ENCODE measurements at regions not wholly inside any gene's neighbourhood (a gene's known extent, or its start where the extent isn't known, plus 50 kb on each side); places are given as distances from the start of the nearest gene placed in this dataset.

GRCh38 chr3:20403986-20404740 is 218.2 kb upstream of the SGO1 start:
- DNase-seq (ENCODE audit: low read depth, low spot score) = no peak
- Histone ChIP-seq H3K9me3 (ENCODE audit: control insufficient read depth, insufficient read depth, low read length) (no peaks in the 10 kb centered on the region), H3K27ac (ENCODE audit: low read depth, low read length) (no peak overlapping the region), H3K27me3 (ENCODE audit: control insufficient read depth, insufficient read depth, low read length) (no peaks in the 10 kb centered on the region), H3K4me3 (ENCODE audit: low read depth, low read length) (no peak overlapping the region)
- ChIA-PET POLR2A (no interaction called here), CTCF (no interaction called here)
- TF ChIP-seq CTCF (IDR thresholded peaks at IDR 0.05; ENCODE audit: low read depth, low read length) = no peak

GRCh38 chr3:20401253-20401652 is 215.2 kb upstream of the SGO1 start:
- ChIA-PET CTCF (no interaction called here), POLR2A (no interaction called here)
- H3K9me3 ChIP-seq (ENCODE audit: control insufficient read depth, insufficient read depth, low read length) = no peaks in the 10 kb centered on the region
- H3K27me3 ChIP-seq (ENCODE audit: control insufficient read depth, insufficient read depth, low read length) = no peaks in the 10 kb centered on the region
- no peak for DNase-seq (ENCODE audit: low read depth, low spot score)
- H3K4me3 ChIP-seq (ENCODE audit: low read depth, low read length) = no peak overlapping the region
- TF ChIP-seq CTCF (IDR thresholded peaks at IDR 0.05; ENCODE audit: low read depth, low read length) = no peak
- H3K27ac ChIP-seq (ENCODE audit: low read depth, low read length) = no peak overlapping the region

GRCh38 chr3:20400686-20401085 is 214.7 kb upstream of the SGO1 start:
- no peak for DNase-seq (ENCODE audit: low read depth, low spot score)
- H3K27ac ChIP-seq (ENCODE audit: low read depth, low read length) = no peak overlapping the region
- H3K9me3 ChIP-seq (ENCODE audit: control insufficient read depth, insufficient read depth, low read length) = 0 out of 2 replicates have a peak, but pooled peaks cover under 1% of the 10 kb centered on the region
- H3K4me3 ChIP-seq (ENCODE audit: low read depth, low read length) = no peak overlapping the region
- H3K27me3 ChIP-seq (ENCODE audit: control insufficient read depth, insufficient read depth, low read length) = no peaks in the 10 kb centered on the region
- CTCF ChIA-PET = no interaction called here
- no peak for TF ChIP-seq CTCF (IDR thresholded peaks at IDR 0.05; ENCODE audit: low read depth, low read length)
- POLR2A ChIA-PET = no interaction called here

- Histone ChIP-seq H3K9me3 (ENCODE audit: control insufficient read depth, insufficient read depth, low read length) (0 out of 2 replicates have a peak, but pooled peaks cover 3% of the 10 kb centered on the region), H3K27ac (ENCODE audit: low read depth, low read length) (no peak overlapping the region), H3K4me3 (ENCODE audit: low read depth, low read length) (no peak overlapping the region), H3K27me3 (ENCODE audit: control insufficient read depth, insufficient read depth, low read length) (no peaks in the 10 kb centered on the region)
- ChIA-PET CTCF (no interaction called here), POLR2A (no interaction called here)
- TF ChIP-seq CTCF (IDR thresholded peaks at IDR 0.05; ENCODE audit: low read depth, low read length) = no peak
- no peak for DNase-seq (ENCODE audit: low read depth, low spot score)
These were observed 214.3 kb upstream of the SGO1 start for GRCh38 chr3:20400281-20400680.

- POLR2A ChIA-PET = no interaction called here
- Histone ChIP-seq H3K27me3 (ENCODE audit: control insufficient read depth, insufficient read depth, low read length) (no peaks in the 10 kb centered on the region), H3K9me3 (ENCODE audit: control insufficient read depth, insufficient read depth, low read length) (peaks cover 8% of the 10 kb centered on the region), H3K4me3 (ENCODE audit: low read depth, low read length) (no peak overlapping the region), H3K27ac (ENCODE audit: low read depth, low read length) (no peak overlapping the region)
- CTCF ChIA-PET = no interaction called here
- no peak for DNase-seq (ENCODE audit: low read depth, low spot score)
- TF ChIP-seq CTCF (IDR thresholded peaks at IDR 0.05; ENCODE audit: low read depth, low read length) = no peak
These were observed 210.3 kb upstream of the SGO1 start for GRCh38 chr3:20396335-20396734.

Data from AG04450 (cell line).